ENCODE measurements at regions not wholly inside any gene's neighbourhood (a gene's known extent, or its start where the extent isn't known, plus 50 kb on each side); places are given as distances from the start of the nearest gene placed in this dataset.
"Not testable (repeated sequence)": the region's sequence is repeated elsewhere in the genome, so short reads cannot be mapped to it uniquely, and the experiment has no call there.

DNA sequence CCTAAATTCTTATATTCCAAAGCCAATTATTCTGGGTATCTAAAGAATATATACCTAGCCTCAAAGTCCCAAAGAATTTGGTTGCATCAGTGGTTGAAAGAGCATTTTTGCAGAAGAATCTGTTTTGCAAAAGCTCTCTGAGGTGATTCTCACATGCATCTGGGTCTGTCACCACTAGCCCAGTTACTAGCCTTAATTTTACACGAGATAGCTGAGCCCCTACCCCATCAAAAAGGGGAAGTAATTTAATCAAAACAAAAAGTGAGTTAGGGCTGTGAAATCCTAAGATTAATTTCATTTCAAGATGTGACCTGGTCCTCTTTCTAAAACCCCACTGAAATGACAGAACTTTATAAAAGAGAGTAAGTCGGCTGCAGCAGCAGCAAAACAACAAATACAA lies 53.7 kb upstream of the ZSCAN2 start:
- DNase-seq, result not testable (repeated sequence)

DNA sequence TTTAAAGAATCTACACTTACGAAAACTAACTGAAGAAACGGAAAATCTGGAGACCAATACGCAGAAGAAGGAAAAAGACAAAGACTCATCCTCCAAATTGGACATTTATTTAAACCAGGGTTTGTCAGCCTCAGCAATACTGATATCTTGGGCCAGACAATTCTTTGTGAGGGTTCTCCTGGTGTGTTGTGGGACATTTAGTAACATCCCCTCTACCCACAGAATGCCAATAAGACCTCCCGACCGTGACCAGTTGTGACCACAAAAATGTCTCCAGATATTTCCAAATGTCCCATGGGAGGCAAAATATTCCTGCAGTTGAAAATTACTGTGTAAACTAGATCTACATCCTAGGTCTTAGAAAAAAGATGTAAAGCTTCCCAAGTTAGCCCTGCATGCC lies 50.3 kb upstream of the ZSCAN2 start:
- not testable (repeated sequence) for DNase-seq
